ENCODE measurements at regions not wholly inside any gene's neighbourhood (a gene's known extent, or its start where the extent isn't known, plus 50 kb on each side); places are given as distances from the start of the nearest gene placed in this dataset.

- TF ChIP-seq CTCF (IDR thresholded peaks at IDR 0.05; ENCODE audit: insufficient read depth, low read length, poor library complexity, severe bottlenecking) (no peak), EZH2phosphoT487 (conservative IDR thresholded peaks at IDR 0.05; ENCODE audit: low read length) (no peak)
These were observed 61.5 kb downstream of the PRDM13 start for GRCh38 chr6:99668036-99668705.

Data from SU-DHL-6 (cell line).